ENCODE measurements at regions not wholly inside any gene's neighbourhood (a gene's known extent, or its start where the extent isn't known, plus 50 kb on each side); places are given as distances from the start of the nearest gene placed in this dataset.
"Not testable (repeated sequence)": the region's sequence is repeated elsewhere in the genome, so short reads cannot be mapped to it uniquely, and the experiment has no call there.

GRCh38 chr4:124060261-124060918 lies 652.1 kb downstream of the ANKRD50 start:
- peaks cover 5% of the 10 kb centered on the region for H3K4me1 ChIP-seq (ENCODE audit: control insufficient read depth, insufficient read depth, low read length)
- peak overlapping the region; percentile 78 for H3K27ac ChIP-seq (ENCODE audit: low read length)
- H3K9me3 ChIP-seq (replicated peaks; ENCODE audit: control insufficient read depth, low read depth, low read length) = peaks cover 3% of the 10 kb centered on the region
- WGBS (ENCODE audit: insufficient coverage) = no CpG with 5 or more reads among the region's 2 CpGs
- H3K36me3 ChIP-seq (ENCODE audit: control insufficient read depth, insufficient read depth, low read length) = no peaks in the 10 kb centered on the region
- H3K27me3 ChIP-seq (ENCODE audit: control insufficient read depth, insufficient read depth, low read length) = no peaks in the 10 kb centered on the region
- peak; percentile 96 for DNase-seq
- H3K4me3 ChIP-seq (ENCODE audit: low read length) = no peak overlapping the region

- Histone ChIP-seq H3K27me3 (ENCODE audit: control insufficient read depth, insufficient read depth, low read length) (no peaks in the 10 kb centered on the region), H3K4me3 (ENCODE audit: low read length) (no peak overlapping the region), H3K4me1 (ENCODE audit: control insufficient read depth, insufficient read depth, low read length) (peaks cover 5% of the 10 kb centered on the region), H3K27ac (ENCODE audit: low read length) (peak overlapping the region; percentile 53), H3K9me3 (replicated peaks; ENCODE audit: control insufficient read depth, low read depth, low read length) (peaks cover 3% of the 10 kb centered on the region), H3K36me3 (ENCODE audit: control insufficient read depth, insufficient read depth, low read length) (no peaks in the 10 kb centered on the region)
- DNase-seq = peak; percentile 96
Measured at GRCh38 chr4:124061413-124061812, 651.1 kb downstream of the ANKRD50 start.

GRCh38 chr4:124065422-124065821 lies 647.1 kb downstream of the ANKRD50 start:
- H3K4me1 ChIP-seq (ENCODE audit: control insufficient read depth, insufficient read depth, low read length) = peaks cover 5% of the 10 kb centered on the region
- DNase-seq = no peak
- no peak overlapping the region for H3K27ac ChIP-seq (ENCODE audit: low read length)
- H3K36me3 ChIP-seq (ENCODE audit: control insufficient read depth, insufficient read depth, low read length) = no peaks in the 10 kb centered on the region
- no peaks in the 10 kb centered on the region for H3K27me3 ChIP-seq (ENCODE audit: control insufficient read depth, insufficient read depth, low read length)
- no peak overlapping the region for H3K4me3 ChIP-seq (ENCODE audit: low read length)
- H3K9me3 ChIP-seq (replicated peaks; ENCODE audit: control insufficient read depth, low read depth, low read length) = peaks cover 9% of the 10 kb centered on the region

- H3K9me3 ChIP-seq (replicated peaks; ENCODE audit: control insufficient read depth, low read depth, low read length) = peaks cover 12% of the 10 kb centered on the region
- no peak for DNase-seq
- no CpG with 5 or more reads among the region's 4 CpGs for WGBS (ENCODE audit: insufficient coverage)
- H3K4me3 ChIP-seq (ENCODE audit: low read length) = no peak overlapping the region
- no peak overlapping the region for H3K27ac ChIP-seq (ENCODE audit: low read length)
- H3K27me3 ChIP-seq (ENCODE audit: control insufficient read depth, insufficient read depth, low read length) = no peaks in the 10 kb centered on the region
- H3K4me1 ChIP-seq (ENCODE audit: control insufficient read depth, insufficient read depth, low read length) = peaks cover 5% of the 10 kb centered on the region
- no peaks in the 10 kb centered on the region for H3K36me3 ChIP-seq (ENCODE audit: control insufficient read depth, insufficient read depth, low read length)
Measured at GRCh38 chr4:124065936-124066335, 646.6 kb downstream of the ANKRD50 start.

GRCh38 chr4:124066595-124066994 lies 645.9 kb downstream of the ANKRD50 start:
- no CpG with 5 or more reads among the region's 1 CpG for WGBS (ENCODE audit: insufficient coverage)
- H3K36me3 ChIP-seq (ENCODE audit: control insufficient read depth, insufficient read depth, low read length) = no peaks in the 10 kb centered on the region
- H3K27ac ChIP-seq (ENCODE audit: low read length) = no peak overlapping the region
- peaks cover 16% of the 10 kb centered on the region for H3K9me3 ChIP-seq (replicated peaks; ENCODE audit: control insufficient read depth, low read depth, low read length)
- no peaks in the 10 kb centered on the region for H3K27me3 ChIP-seq (ENCODE audit: control insufficient read depth, insufficient read depth, low read length)
- DNase-seq = no peak
- H3K4me3 ChIP-seq (ENCODE audit: low read length) = no peak overlapping the region
- peaks cover 5% of the 10 kb centered on the region for H3K4me1 ChIP-seq (ENCODE audit: control insufficient read depth, insufficient read depth, low read length)

- peaks cover 5% of the 10 kb centered on the region for H3K4me1 ChIP-seq (ENCODE audit: control insufficient read depth, insufficient read depth, low read length)
- no peak for DNase-seq
- H3K4me3 ChIP-seq (ENCODE audit: low read length) = no peak overlapping the region
- no peaks in the 10 kb centered on the region for H3K36me3 ChIP-seq (ENCODE audit: control insufficient read depth, insufficient read depth, low read length)
- no CpG with 5 or more reads among the region's 2 CpGs for WGBS (ENCODE audit: insufficient coverage)
- peaks cover 20% of the 10 kb centered on the region for H3K9me3 ChIP-seq (replicated peaks; ENCODE audit: control insufficient read depth, low read depth, low read length)
- no peak overlapping the region for H3K27ac ChIP-seq (ENCODE audit: low read length)
- H3K27me3 ChIP-seq (ENCODE audit: control insufficient read depth, insufficient read depth, low read length) = no peaks in the 10 kb centered on the region
Measured at GRCh38 chr4:124067046-124067445, 645.5 kb downstream of the ANKRD50 start.

- no peak for DNase-seq
- Histone ChIP-seq H3K4me1 (ENCODE audit: control insufficient read depth, insufficient read depth, low read length) (no peaks in the 10 kb centered on the region), H3K9me3 (replicated peaks; ENCODE audit: control insufficient read depth, low read depth, low read length) (peaks cover 38% of the 10 kb centered on the region), H3K4me3 (ENCODE audit: low read length) (no peak overlapping the region), H3K27ac (ENCODE audit: low read length) (no peak overlapping the region), H3K27me3 (ENCODE audit: control insufficient read depth, insufficient read depth, low read length) (no peaks in the 10 kb centered on the region), H3K36me3 (ENCODE audit: control insufficient read depth, insufficient read depth, low read length) (no peaks in the 10 kb centered on the region)
- no CpG with 5 or more reads among the region's 3 CpGs for WGBS (ENCODE audit: insufficient coverage)
Measured at GRCh38 chr4:124070688-124071484, 641.6 kb downstream of the ANKRD50 start.

GRCh38 chr4:124075276-124075675 lies 637.3 kb downstream of the ANKRD50 start:
- DNase-seq; H3K4me1 ChIP-seq (ENCODE audit: control insufficient read depth, insufficient read depth, low read length); H3K27ac ChIP-seq (ENCODE audit: low read length); H3K27me3 ChIP-seq (ENCODE audit: control insufficient read depth, insufficient read depth, low read length); H3K4me3 ChIP-seq (ENCODE audit: low read length); H3K36me3 ChIP-seq (ENCODE audit: control insufficient read depth, insufficient read depth, low read length): not testable (repeated sequence)
- no CpG with 5 or more reads among the region's 2 CpGs for WGBS (ENCODE audit: insufficient coverage)
- peaks cover 36% of the 10 kb centered on the region for H3K9me3 ChIP-seq (replicated peaks; ENCODE audit: control insufficient read depth, low read depth, low read length)

GRCh38 chr4:124079174-124079780 lies 633.3 kb downstream of the ANKRD50 start:
- Histone ChIP-seq H3K27me3 (ENCODE audit: control insufficient read depth, insufficient read depth, low read length) (no peaks in the 10 kb centered on the region), H3K4me1 (ENCODE audit: control insufficient read depth, insufficient read depth, low read length) (no peaks in the 10 kb centered on the region), H3K9me3 (replicated peaks; ENCODE audit: control insufficient read depth, low read depth, low read length) (peaks cover 8% of the 10 kb centered on the region), H3K36me3 (ENCODE audit: control insufficient read depth, insufficient read depth, low read length) (no peaks in the 10 kb centered on the region), H3K27ac (ENCODE audit: low read length) (no peak overlapping the region), H3K4me3 (ENCODE audit: low read length) (no peak overlapping the region)
- no CpG with 5 or more reads among the region's 1 CpG for WGBS (ENCODE audit: insufficient coverage)
- DNase-seq = no peak

GRCh38 chr4:124083711-124084110 lies 628.8 kb downstream of the ANKRD50 start:
- H3K27ac ChIP-seq (ENCODE audit: low read length) = peak overlapping the region; percentile 6
- no peaks in the 10 kb centered on the region for H3K36me3 ChIP-seq (ENCODE audit: control insufficient read depth, insufficient read depth, low read length)
- H3K27me3 ChIP-seq (ENCODE audit: control insufficient read depth, insufficient read depth, low read length) = no peaks in the 10 kb centered on the region
- H3K4me1 ChIP-seq (ENCODE audit: control insufficient read depth, insufficient read depth, low read length) = no peaks in the 10 kb centered on the region
- no peak overlapping the region for H3K4me3 ChIP-seq (ENCODE audit: low read length)
- no CpG with 5 or more reads among the region's 4 CpGs for WGBS (ENCODE audit: insufficient coverage)
- H3K9me3 ChIP-seq (replicated peaks; ENCODE audit: control insufficient read depth, low read depth, low read length) = peaks cover 5% of the 10 kb centered on the region
- peak; percentile 77 for DNase-seq

Data from muscle of leg (tissue), 3 donors.